Stimulated activated CD4-positive, alpha-beta T cell treated with anti-CD3 and anti-CD28 coated beads, Interleukin-12 subunit alpha, Interleukin-12 subunit beta, amount 100 ng/mL, for 48 hours (primary cell): ENCODE measurements at regions not wholly inside any gene's neighbourhood (a gene's known extent, or its start where the extent isn't known, plus 50 kb on each side); places are given as distances from the start of the nearest gene placed in this dataset.

Experiments
- DNase-seq, 3 donors: peaks; one replicate each; pipeline ENCODE4 v3.0.0-alpha.2; 2020; ENCODE audit warnings: low read depth in 2 of 3, low spot score in 1 of 3

DNA sequence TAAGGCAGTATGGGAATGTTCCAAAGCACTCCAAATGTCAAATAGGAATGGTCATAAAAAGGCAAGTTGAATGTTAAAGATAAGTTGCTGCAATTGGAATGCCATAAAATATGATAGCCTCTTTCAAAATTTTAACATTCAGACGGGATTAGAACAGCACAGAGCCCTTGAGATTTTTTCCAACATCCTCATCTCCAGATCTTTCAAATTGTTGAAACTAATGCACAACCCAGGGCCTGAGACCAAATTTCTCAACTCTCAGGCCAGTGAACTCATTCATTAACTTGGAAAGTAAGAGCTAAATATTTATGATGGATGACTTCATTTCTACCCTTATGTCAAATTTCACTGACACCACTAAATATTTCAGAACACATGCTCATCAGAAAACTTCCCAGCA, 346.5 kb upstream of the XYLT1 start:
- no peak for DNase-seq

DNA sequence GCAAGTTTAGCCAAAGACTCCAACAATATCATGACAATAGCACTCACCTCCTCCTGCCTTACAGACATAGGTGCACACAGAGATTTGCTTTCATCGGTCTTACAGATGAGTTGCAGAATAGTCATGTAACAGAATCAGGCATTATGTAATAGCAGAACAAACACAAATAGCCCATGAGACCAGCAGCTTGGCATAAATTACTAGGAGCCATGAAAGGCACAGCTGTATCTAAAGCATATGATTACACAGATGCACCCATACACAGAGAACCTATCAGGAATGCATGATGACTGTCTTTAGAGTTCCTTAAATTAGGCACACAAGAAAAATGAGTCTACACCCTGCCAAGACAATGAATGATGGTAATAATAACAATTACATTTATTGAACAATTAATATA, 342.0 kb upstream of the XYLT1 start:
- no peak for DNase-seq

DNA sequence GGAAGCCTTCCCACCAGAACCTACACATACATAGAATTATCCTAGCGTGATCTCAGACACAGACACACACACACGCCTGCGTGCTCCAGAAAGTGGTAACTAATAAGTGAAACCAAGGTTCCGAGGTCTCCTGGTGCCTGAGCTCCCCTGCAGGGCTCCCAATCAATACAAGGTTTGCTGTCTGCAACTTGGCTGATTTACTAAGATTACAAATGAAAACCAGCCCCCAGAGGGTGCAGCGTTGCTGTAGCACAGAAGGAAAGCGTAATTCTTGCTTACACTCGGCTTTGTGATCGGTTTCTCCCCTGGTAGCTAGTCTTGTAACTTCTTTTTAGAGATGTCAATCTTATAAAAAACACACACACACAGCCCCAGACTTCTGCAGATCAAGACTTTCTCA, 334.1 kb upstream of the XYLT1 start:
- DNase-seq, result no peak

DNA sequence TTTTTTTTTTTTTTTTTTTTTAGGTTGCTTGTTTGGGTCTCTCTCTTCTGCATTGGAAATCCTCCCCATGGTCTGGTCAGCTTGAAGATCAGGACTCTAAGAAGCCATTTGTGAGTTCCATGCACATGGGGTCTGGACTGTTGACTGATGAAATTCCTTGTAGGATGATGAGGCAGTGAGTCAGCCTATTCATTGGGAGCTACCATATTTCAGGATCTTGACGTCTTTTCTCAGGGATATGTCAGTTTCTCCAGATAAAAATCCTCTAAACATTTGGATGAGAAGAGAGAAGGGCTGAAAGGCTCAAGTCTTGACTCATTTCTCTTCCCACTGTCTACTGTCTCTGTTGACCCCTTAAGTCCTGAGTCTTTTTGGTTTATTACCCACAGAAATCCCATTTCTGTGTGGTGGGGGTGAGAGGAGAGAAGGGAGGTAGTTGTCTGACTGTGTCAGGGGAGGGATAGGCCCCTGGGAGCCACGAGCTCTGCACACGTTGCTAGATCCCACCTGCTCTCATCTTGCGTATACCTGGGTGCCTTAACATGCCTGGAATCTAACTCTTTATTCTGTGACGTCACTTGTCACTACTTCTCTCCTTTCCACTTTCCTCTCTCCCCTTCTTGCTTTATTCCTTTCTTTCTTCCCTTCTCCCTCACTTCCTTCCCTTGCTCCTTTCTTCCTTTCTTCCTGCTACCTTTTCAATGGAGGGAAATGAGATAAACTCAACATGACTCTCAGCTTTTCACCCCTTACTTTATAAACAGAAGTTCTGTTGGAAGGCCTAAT, 333.1 kb upstream of the XYLT1 start:
- no peak for DNase-seq

DNA sequence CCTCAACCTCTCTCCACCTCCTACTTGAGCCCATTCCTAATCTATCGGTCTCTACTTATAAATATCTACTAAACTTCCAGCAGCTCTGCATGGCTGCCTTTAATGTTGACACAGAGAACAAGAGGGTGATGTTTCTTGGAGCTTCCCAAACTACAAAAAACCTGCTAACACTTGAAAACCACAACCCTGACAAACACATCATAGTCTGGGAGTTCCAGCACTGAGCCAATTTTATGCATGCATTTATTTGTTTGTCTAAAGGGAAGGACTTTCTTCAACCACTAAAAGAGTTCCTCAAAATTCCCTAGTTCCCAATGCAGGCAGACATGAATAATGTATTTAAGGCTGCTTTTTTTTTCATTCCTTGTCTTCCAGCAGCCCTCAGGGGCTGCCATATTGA, 331.8 kb upstream of the XYLT1 start:
- no peak for DNase-seq

DNA sequence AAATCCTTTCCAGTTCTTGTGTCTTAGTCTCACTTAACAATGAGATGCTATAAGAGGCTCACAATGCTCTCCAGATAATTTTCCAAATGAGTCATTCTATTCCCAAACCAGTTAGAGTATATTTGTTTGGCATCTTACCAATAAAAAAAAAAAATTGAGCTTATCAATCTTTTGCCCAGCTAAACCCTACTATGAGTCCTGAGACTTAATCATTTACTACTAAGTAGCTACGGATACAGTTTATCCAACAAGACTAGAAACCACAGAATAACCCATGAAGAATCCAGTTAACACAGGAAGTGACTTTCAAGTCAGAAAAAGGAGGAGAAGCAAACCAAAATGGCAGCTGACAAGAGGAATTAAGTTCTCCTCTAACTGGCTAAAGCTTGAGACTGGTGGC, 330.3 kb upstream of the XYLT1 start:
- DNase-seq, result no peak

DNA sequence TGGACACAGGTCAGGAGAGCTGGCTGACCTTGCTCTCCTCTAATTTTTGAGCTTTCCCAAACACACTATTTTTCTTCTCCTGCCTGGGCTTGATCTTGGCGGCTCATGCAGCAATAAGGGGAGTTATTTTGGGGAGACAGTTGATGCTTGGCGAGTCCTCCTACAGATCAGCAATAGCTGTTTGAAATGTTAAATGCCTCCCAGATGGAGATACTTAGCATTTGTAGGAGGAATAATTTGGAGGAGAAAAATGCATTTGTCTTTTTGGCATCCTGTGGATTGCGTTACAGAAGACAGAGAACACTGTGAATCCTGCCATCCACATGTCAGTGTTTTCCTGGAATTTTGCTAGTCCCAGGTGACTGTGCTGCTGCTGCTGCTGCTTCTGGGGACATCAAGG, 328.0 kb upstream of the XYLT1 start:
- DNase-seq, result no peak

DNA sequence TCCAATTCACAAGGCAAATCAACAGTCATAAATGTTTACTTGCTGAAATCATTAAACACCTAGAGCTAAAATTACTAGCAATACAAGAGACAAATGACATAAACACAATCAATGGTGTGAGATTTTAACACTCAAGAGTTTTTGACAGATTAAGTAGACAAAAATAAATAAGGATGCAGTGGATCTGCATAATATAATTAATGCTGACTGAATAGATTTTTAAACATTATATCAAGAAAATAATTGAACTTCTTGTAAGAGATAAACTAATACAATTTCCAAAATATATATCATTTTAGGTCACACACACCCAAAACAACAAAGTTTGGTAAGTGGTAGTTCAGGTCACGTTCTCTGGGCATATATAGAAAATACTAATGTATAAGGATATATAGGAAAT, 322.6 kb upstream of the XYLT1 start:
- no peak for DNase-seq

DNA sequence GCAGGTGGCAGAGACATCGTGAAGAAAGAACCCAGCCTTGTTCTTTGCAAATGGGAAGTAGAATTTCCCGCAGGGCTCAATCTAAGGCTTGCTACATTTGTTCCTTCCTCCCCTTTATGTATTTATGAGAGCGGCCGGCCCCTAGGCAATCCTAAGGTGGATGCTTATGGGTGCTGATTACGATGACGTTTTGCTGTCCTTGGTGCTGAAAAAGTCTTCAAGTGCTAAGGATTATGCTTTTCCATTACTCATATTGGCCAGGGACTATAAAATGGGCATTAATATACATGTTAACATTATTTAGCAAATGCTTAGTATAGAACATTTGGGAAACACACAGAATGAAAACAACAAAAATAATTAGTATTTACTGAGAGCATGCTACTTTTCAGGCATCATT, 313.3 kb upstream of the XYLT1 start:
- DNase-seq, result no peak

DNA sequence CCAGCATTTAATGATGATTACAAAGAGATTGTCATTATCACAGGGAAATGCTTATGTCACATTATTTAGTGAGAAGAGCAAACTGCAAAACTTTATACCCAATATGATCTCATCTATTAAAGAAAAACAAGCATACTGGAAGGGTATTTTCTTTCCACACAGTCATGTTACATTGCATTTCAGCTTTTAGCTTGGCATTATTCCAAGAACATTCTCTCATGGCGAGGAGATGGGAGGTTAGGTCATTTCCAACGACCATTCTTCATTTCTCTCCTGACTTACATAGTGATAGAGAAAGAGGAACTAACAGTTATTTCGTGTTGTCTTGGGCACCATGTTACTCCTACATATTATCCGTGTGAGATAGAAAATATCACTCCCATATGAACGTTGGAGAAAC, 309.4 kb upstream of the XYLT1 start:
- no peak for DNase-seq

DNA sequence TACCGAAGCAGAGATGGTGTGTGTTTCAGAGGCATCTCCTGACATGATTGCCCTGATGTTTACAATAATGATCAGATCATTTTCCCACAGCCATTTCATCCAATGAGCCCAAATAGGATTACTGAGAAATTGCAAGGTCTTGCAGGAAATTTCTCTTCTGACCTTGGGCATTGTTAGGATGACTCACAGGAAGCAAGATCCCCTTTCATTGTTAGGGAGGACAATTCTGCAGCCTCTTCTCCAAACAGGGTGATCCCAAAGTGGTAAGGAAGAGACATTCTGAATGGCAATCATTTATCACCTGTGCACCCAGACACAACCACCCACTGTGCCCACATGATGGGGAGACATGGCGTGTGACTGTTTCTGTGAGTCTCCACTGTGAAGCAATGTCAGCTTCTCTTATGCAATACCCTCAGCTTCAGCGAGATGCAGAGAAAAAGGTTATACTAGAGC, 306.7 kb upstream of the XYLT1 start:
- no peak for DNase-seq

DNA sequence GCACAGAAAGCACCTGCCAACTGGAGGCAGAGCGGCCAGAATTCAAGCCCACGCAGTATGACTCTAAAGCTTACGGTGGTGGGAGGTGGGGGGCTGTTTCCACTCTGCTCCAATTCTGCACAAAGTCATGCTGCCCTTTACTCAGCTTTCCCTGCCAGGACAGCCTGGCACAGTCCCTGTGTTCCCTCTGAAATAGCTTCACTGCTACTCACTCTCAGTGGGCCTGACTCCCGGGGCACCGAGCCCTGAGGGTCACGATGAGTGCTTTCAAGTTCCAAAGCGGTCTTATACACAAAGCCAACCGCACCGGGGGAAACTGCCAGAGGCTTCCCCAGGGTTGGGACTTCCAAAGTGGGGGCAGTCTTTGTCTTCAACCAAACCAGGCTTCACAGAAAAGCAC, 306.1 kb upstream of the XYLT1 start:
- DNase-seq, result no peak

DNA sequence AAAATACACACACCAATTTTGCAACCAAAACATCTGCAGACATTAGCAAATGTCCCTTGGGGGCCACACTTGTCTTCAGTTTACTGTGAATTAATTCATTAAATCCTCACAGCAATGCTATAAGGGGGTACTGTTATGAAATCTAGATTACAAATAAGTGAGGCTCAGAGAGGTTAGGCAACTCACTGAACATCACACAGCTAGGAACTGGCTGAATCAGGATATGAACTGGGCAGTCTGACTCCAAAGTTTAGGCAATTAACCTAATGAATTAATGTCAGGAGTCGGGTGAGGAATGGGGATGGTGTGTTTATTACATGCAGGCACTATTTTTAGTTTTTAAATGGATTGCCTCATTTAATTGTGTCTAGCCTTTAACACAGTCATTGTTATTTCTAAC, 305.7 kb upstream of the XYLT1 start:
- no peak for DNase-seq

DNA sequence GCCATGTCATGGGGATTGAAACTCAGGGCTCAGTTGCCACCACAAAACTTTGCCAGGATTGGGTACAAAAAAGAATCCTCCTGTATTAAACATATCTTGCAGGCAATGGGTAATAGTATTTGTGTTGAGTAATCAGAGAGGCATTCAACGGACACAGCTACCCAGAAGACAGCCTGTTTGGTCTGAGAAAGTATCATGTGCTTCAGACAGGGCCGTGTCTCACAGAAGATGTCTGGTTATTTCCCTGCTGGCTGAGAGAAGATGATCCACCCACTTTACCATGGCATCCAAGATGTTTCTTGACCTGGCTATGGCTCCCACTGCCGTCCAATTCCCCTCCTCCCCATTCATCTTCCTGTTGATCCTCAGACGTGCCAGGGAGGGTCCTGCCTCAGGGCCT, 304.3 kb upstream of the XYLT1 start:
- DNase-seq, result no peak

DNA sequence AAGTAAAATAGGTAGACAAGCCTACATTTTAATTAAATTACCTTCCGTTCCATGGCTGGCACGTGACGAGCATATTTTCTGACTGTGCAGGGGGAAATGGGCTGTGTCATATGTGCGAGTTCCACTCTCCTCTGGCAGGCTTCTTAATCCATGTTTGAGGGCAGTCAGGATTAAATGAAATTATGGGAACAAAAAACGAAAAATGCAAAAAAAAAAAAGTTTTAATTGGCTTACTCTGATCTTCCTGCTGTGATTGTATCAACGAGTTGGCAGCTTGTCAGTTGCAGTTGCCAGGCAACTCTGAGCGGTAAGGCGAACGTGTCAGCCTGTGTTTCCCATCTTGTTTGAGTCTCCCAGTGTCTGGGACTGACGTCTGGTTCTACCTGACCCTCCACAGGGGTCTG, 302.9 kb upstream of the XYLT1 start:
- no peak for DNase-seq

DNA sequence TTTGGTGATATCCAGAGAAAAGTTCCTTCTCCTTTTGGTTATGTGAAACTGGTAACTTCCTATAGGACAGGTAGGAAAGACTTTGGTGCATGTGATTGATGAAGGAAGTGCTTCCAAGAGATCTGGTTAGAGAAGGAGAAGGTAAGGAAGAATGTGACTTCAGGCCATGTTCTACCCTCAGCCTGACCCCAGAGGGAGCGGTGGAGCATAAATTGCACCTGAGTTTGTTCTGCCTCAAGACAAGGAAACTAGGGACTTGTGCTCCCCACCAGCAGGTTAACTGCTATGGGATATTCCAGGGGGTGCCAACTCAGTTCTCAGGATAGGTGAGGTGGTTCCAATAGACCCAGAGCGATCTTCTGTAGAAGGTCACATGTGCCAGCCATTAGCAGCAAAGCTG, 299.3 kb upstream of the XYLT1 start:
- no peak for DNase-seq

DNA sequence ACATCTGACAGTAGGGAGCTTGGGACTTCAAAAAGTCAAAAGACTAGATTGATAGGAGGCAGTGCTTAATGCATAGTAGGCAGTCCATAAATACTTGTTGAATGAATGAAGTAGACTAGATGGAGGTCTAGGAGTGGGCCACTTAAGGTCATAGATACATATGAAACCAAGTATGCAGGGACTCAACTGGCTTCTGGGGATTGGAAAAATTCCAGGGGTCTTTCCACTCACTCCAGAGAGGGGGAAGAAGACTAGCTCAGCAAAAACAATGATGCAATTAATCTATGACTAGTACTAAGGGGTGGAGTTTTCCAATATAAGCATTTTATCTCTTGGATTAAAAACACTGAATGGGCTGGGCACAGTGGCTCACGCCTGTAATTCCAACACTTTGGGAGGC, 298.3 kb upstream of the XYLT1 start:
- no peak for DNase-seq

DNA sequence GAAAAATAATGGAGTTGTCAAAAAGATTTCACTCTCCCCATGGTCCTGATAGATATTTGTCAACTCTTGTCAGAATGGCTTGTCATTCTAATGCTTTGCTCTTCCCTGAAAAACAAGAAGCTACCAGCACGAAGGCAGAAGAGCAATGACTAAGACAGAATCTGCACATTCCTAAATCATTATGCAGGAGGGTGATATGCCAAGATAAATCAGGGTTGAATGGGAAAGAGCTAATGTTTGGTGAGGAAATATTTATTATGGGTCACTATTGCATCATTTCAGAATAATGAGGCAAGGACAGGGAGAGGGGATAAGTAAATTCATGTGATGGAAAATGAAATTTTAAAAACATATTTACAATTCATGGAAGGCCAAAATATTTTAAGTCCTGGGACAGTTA, 297.5 kb upstream of the XYLT1 start:
- no peak for DNase-seq

DNA sequence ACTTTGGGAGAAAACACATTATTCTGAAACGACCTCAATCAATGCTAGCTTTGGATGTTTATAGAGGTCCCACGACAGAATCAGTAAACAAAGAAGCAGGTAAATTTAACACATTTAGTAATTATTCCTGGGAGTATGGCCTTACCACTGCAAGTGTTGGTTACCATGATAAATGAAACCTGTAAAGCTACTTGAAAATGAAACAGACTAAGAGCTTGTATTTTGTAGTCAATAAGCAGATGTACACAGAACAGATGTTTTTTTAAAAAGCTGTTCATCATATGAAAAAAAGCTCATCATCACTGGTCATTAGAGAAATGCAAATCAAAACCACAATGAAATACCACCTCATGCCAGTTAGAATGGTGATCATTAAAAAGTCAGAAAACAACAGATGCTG, 295.3 kb upstream of the XYLT1 start:
- DNase-seq, result no peak

DNA sequence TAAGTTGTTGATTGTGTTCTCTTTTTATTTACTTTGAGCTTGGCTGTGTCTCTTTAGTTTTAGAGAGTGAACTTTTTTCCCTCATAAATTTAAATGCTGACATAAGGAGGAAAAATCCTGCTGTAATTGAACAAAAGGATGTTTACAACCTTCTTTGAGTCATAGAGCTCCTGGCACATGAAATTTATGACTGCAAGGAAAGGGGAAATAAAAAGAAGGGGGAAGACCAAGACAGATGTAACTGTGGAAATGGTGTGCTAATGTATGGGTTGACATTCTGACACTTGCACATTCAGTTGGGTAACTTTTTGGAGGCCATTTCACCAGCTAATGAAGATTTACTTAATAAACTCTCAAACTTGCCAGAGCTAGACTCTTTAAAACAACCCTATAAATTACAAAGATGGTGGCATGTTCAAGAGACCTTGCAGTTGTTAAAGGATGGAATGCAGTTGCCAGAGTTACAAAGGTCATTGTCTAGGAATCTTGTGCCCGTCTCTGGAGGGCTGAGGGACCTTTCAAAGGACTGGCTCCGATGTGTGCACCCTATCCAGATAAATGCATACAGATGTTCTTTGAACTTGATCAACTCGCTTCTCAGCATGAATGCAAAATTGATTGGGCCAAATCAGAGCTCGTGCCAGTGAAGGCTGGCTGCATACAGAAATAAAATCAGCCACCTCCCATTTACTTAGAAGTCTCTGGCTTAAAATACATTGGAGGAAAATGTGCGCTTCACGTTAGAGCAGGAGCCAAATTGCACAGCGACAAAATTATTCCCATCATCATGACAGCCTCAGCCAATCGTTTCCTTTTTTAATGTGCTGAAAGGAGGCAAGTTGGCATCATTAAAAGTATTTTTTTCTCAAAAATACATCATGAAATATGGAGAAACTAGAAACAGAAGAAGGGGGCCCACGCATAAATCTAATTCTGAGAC, 289.0 kb upstream of the XYLT1 start:
- no peak for DNase-seq

DNA sequence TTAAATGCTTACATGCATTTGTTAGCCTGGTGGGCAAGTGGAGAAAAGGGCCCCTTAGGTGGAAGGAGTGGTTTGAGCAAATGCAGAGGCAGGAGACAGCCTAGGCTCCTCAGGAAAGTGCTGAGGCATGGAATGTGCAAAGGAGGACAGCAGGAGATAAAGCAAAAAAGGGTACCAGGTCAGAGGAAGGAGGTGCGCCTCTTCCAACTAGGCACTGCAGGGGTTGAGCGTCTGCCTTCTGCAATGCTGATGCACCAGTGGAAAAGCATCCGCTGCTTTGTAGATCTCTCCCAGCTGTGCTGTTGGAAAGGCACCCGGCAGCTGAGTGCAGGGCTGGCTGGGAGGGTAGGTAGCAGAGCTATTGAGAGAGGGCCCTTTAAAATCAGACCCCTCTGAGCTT, 287.0 kb upstream of the XYLT1 start:
- DNase-seq, result no peak

DNA sequence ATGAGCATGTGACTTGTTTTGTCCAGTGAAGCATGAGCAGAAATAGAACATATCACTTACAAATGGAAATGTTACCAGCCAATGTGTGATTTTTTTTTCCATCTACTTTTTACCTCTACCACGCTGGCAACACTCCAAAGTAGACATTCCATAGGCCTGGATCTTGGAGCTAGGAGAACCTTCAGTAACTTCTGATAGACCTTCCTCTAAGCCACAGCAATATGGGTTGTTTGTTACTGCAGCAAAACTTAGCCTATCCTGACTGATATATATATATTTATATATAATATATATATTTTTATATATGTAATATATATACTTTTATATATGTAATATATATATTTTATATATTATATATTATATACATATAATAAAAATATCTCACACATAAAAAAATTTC, 284.4 kb upstream of the XYLT1 start:
- DNase-seq, result no peak
